HFF-Myc (cell line): ENCODE measurements at regions not wholly inside any gene's neighbourhood (a gene's known extent, or its start where the extent isn't known, plus 50 kb on each side); places are given as distances from the start of the nearest gene placed in this dataset.

Experiments
- DNase-seq: peaks from one replicate; pipeline ENCODE4 v3.0.0-alpha.2; 2011; ENCODE audit warnings: low read depth; ENCODE audit errors: extremely low read depth
- H3K4me3 ChIP-seq: replicated peaks from 2 replicates; pipeline ENCODE4 v1.5.1; 2011; ENCODE audit warnings: low read depth, mild to moderate bottlenecking, control low read depth, low read length
- CTCF ChIP-seq: IDR thresholded peaks from 2 replicates; pipeline ENCODE4 v1.5.1; 2012; ENCODE audit warnings: mild to moderate bottlenecking, low read depth, low read length, control low read depth; ENCODE audit errors: missing control alignments

- H3K4me3 ChIP-seq, result no peak overlapping the region
- peak; percentile 9 for DNase-seq
- no peak for TF ChIP-seq CTCF
These were observed 62.9 kb downstream of the GLRX5 start for GRCh38 chr14:95597784-95598211.

- H3K4me3 ChIP-seq, result no peak overlapping the region
- DNase-seq, result no peak
- TF ChIP-seq CTCF, result no peak
These were observed 66.8 kb downstream of the GLRX5 start for GRCh38 chr14:95601650-95602049.

- H3K4me3 ChIP-seq, result no peak overlapping the region
- TF ChIP-seq CTCF, result no peak
- DNase-seq, result no peak
These were observed 68.6 kb downstream of the GLRX5 start for GRCh38 chr14:95603415-95603814.

- no peak for TF ChIP-seq CTCF
- DNase-seq, result no peak
- H3K4me3 ChIP-seq, result no peak overlapping the region
These were observed 71.4 kb downstream of the GLRX5 start for GRCh38 chr14:95606266-95606665.

GRCh38 chr14:95608637-95609235 is 73.9 kb downstream of the GLRX5 start:
- DNase-seq, result no peak
- H3K4me3 ChIP-seq, result no peak overlapping the region
- TF ChIP-seq CTCF, result no peak

- TF ChIP-seq CTCF, result peak; percentile 69
- no peak overlapping the region for H3K4me3 ChIP-seq
- DNase-seq, result no peak
These were observed 74.6 kb downstream of the GLRX5 start for GRCh38 chr14:95609398-95609990.
